GM13976 (cell line): ENCODE measurements at regions not wholly inside any gene's neighbourhood (a gene's known extent, or its start where the extent isn't known, plus 50 kb on each side); places are given as distances from the start of the nearest gene placed in this dataset.

Experiments
- DNase-seq: peaks from one replicate; pipeline ENCODE4 v3.0.0; 2012; ENCODE audit warnings: low spot score
- CTCF ChIP-seq: IDR thresholded peaks from 2 replicates; pipeline ENCODE4 v1.5.1; 2012; ENCODE audit warnings: borderline replicate concordance, mild to moderate bottlenecking; ENCODE audit not compliant: insufficient read depth; ENCODE audit errors: extremely low read depth, missing control alignments, control extremely low read depth
- in situ Hi-C: fragments of 300-500 bp; cut with MboI; formaldehyde crosslinking; loops from one replicate; pipeline ENCODE4 v1.12.0; 2022; ENCODE audit warnings: low sequenced_read_pairs, mixed read lengths, inconsistent platforms; ENCODE audit not compliant: unreplicated experiment

- no peak for TF ChIP-seq CTCF
- in situ Hi-C loops = no loop called here
- DNase-seq = no peak
These were observed 124.0 kb downstream of the SIPA1L2 start for GRCh38 chr1:232505884-232506283.

GRCh38 chr1:232504651-232505050 is 125.3 kb downstream of the SIPA1L2 start:
- in situ Hi-C loops = no loop called here
- DNase-seq = no peak
- no peak for TF ChIP-seq CTCF

- TF ChIP-seq CTCF = no peak
- no peak for DNase-seq
- in situ Hi-C loops = no loop called here
These were observed 126.4 kb downstream of the SIPA1L2 start for GRCh38 chr1:232503497-232503896.

- TF ChIP-seq CTCF = no peak
- no peak for DNase-seq
- in situ Hi-C loops = no loop called here
These were observed 128.1 kb downstream of the SIPA1L2 start for GRCh38 chr1:232501854-232502253.

- DNase-seq = no peak
- no peak for TF ChIP-seq CTCF
- in situ Hi-C loops = no loop called here
These were observed 130.7 kb downstream of the SIPA1L2 start for GRCh38 chr1:232499188-232499587.

GRCh38 chr1:232493869-232494268 is 136.1 kb downstream of the SIPA1L2 start:
- TF ChIP-seq CTCF = no peak
- no peak for DNase-seq
- in situ Hi-C loops = no loop called here

- in situ Hi-C loops = no loop called here
- no peak for TF ChIP-seq CTCF
- DNase-seq = no peak
These were observed 140.7 kb downstream of the SIPA1L2 start for GRCh38 chr1:232489256-232489655.
